HepG2 (cell line): ENCODE measurements at regions not wholly inside any gene's neighbourhood (a gene's known extent, or its start where the extent isn't known, plus 50 kb on each side); places are given as distances from the start of the nearest gene placed in this dataset.

ENCODE experiments used
- ATAC-seq: fragments of 200-7000 bp; cut with Tn5 transposase; 3 replicates; pipeline ENCODE4 v1.9.1; 2020; ENCODE audit warnings: mild to moderate bottlenecking, moderate library complexity
- BruUV-seq: library from RNA; stranded (reverse); fragments of 400-500 nt; replicated peaks from 2 replicates; lab custom pipeline; 2021; lab: Mats Ljungman, UMichigan
- CTCF ChIA-PET: fragments of 300-600 bp; formaldehyde crosslinking; extraction: SDS; loops from one replicate; lab custom pipeline; 2021; ENCODE audit warnings: low total read pairs, inconsistent platforms, low intra/inter-chr PET ratio; lab: Yijun Ruan, JAX
- POLR2A ChIA-PET: fragments of 350-600 bp; sonication (Branson Sonifier 250); formaldehyde crosslinking; loops from one replicate; lab custom pipeline; 2020; ENCODE audit warnings: antibody characterized with exemption, inconsistent platforms; lab: Yijun Ruan, JAX
- DNase-seq: peaks from one replicate; pipeline ENCODE4 v3.0.0-alpha.2; 2015; ENCODE audit warnings: low spot score
- FAIRE-seq: peaks from 3 replicates; lab custom pipeline; 2011; peaks lifted over from hg19 to GRCh38; lab: Jason Lieb, UNC
- H2AFZ ChIP-seq: one replicate; pipeline ENCODE4 v1.6.1; 2011; ENCODE audit warnings: low read length, inconsistent platforms
- H3K27ac ChIP-seq: fragments of 300-600 bp; 3 replicates; pipeline ENCODE4 v1.8.0; 2011; ENCODE audit warnings: mixed run types, mild to moderate bottlenecking, mixed read lengths, low read length, inconsistent platforms; ENCODE audit not compliant: insufficient read depth; ENCODE audit errors: extremely low read length
- H3K27me3 ChIP-seq, 2 experiments: fragments of 200-600 bp in 1 of 2; 2 replicates in 1 of 2; 3 replicates in 1 of 2; pipeline versions ENCODE4 v1.6.0 to v1.8.0; 2011; ENCODE audit warnings: low read length in 2 of 2, mild to moderate bottlenecking in 2 of 2, moderate library complexity in 2 of 2, inconsistent platforms in 1 of 2; ENCODE audit not compliant: insufficient read depth in 2 of 2, control insufficient read depth in 1 of 2
- H3K36me3 ChIP-seq, 2 experiments: fragments of 200-600 bp in 1 of 2; replicated peaks in 1 of 2; 2 replicates in 1 of 2; 3 replicates in 1 of 2; pipeline versions ENCODE4 v1.5.1 to v1.8.0; 2011; ENCODE audit warnings: low read length in 2 of 2, inconsistent platforms in 1 of 2; ENCODE audit not compliant: insufficient read depth in 2 of 2, control insufficient read depth in 1 of 2
- H3K4me1 ChIP-seq: 2 replicates; pipeline ENCODE4 v1.5.1; 2012; ENCODE audit warnings: low read length, inconsistent platforms; ENCODE audit not compliant: insufficient read depth
- H3K4me2 ChIP-seq: 2 replicates; pipeline ENCODE4 v1.6.0; 2011; ENCODE audit warnings: low read depth, low read length, inconsistent platforms
- H3K4me3 ChIP-seq, 3 experiments: fragments of 200-600 bp in 1 of 3; sonication (generic), shearing (Covaris generic) in 1 of 3; replicated peaks in 1 of 3; 2 replicates each; pipeline ENCODE4 v1.5.1; 2011 to 2016; ENCODE audit warnings: low read length in 3 of 3, inconsistent platforms in 2 of 3, low read depth in 2 of 3, mild to moderate bottlenecking in 2 of 3, control low read depth in 1 of 3, mixed read lengths in 1 of 3; ENCODE audit not compliant: insufficient read depth in 1 of 3
- H3K79me2 ChIP-seq: one replicate; pipeline ENCODE4 v1.6.1; 2011; ENCODE audit warnings: low read length, inconsistent platforms; ENCODE audit not compliant: insufficient read depth
- H3K9ac ChIP-seq: 2 replicates; pipeline ENCODE4 v1.6.0; 2011; ENCODE audit warnings: mild to moderate bottlenecking, low read depth, low read length, inconsistent platforms; ENCODE audit not compliant: insufficient read depth
- H3K9me3 ChIP-seq: 2 replicates; pipeline ENCODE4 v1.5.1; 2012; ENCODE audit warnings: mild to moderate bottlenecking, low read length
- H4K20me1 ChIP-seq: 2 replicates; pipeline ENCODE4 v1.6.0; 2011; ENCODE audit warnings: inconsistent platforms, mild to moderate bottlenecking, low read length, moderate library complexity; ENCODE audit not compliant: insufficient read depth
- KAT7 ChIP-seq: IDR thresholded peaks from 2 replicates; pipeline ENCODE4 v1.6.1; 2018; ENCODE audit warnings: borderline replicate concordance, missing compliant biosample characterization
- PHF20 ChIP-seq: sonication (generic); formaldehyde crosslinking; IDR thresholded peaks from 2 replicates; pipeline ENCODE4 v1.5.0; 2020; ENCODE audit warnings: mild to moderate bottlenecking, missing genetic modification reagents
- PHF5A ChIP-seq: IDR thresholded peaks from one replicate; pipeline ENCODE4 v1.6.1; 2018; ENCODE audit warnings: low read depth, missing genetic modification reagents; ENCODE audit not compliant: unreplicated experiment
- PTBP1 ChIP-seq: fragments of 200-400 bp; formaldehyde crosslinking; IDR thresholded peaks from 2 replicates; pipeline ENCODE4 v1.6.1; 2018; ENCODE audit warnings: low read length, low read depth; ENCODE audit not compliant: poor library complexity, severe bottlenecking
- ZNF670 ChIP-seq: sonication (generic); formaldehyde crosslinking; IDR thresholded peaks from 2 replicates; pipeline ENCODE4 v1.8.0; 2022; ENCODE audit warnings: mild to moderate bottlenecking, missing genetic modification reagents, borderline replicate concordance
- WGBS: methylation state at CpG from one replicate; pipeline ENCODE4 v1.1.6; 2017; ENCODE audit warnings: low lambda C conversion rate; 5-methylcytosine and 5-hydroxymethylcytosine counted together
- in situ Hi-C: cut with HindIII; loops from 2 replicates; pipeline ENCODE4 v1.10.0; 2017; ENCODE audit warnings: low pct_unique_long_range_greater_than_20kb; ENCODE audit not compliant: extremely low pct_ligation_motif_present
- intact Hi-C: fragments of 100-400 bp; cut with micrococcal nuclease; formaldehyde crosslinking; loops from one replicate; pipeline ENCODE4 v1.10.0; 2022; ENCODE audit not compliant: unreplicated experiment

DNA sequence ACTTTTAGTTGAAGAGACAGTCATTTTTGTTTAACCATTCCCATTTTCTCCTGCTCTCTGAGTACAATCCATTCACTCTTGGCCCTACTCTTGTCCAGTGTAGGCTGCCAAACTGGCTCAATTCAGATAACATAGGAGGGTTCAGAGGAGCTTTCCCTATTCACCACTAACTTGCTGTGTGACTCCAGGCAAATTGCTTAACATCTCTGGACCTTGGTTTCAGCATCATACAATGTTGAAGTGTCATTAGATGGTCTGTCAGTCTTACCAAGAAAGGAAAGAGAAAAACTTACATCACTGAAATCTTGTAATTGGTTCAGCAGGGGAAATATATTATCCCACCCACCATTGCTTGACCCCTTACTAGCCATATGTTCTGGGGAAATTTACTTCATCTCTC lies 171.4 kb upstream of the MCHR2 start:
- intact Hi-C loops (no loop called here), in situ Hi-C loops (no loop called here)
- no peak for ATAC-seq
- Histone ChIP-seq H2AFZ (no peak overlapping the region), H3K4me3 (no peak overlapping the region), H3K9me3 (no peaks in the 10 kb centered on the region), H3K27me3 (no peaks in the 10 kb centered on the region), H3K36me3 (no peaks in the 10 kb centered on the region), H3K27ac (no peak overlapping the region), H3K4me1 (no peaks in the 10 kb centered on the region), H3K4me2 (no peak overlapping the region), H3K79me2 (no peaks in the 10 kb centered on the region), H3K9ac (no peak overlapping the region), H4K20me1 (no peaks in the 10 kb centered on the region)
- CTCF ChIA-PET = no interaction called here
- POLR2A ChIA-PET = no interaction called here
- no peak for DNase-seq
- no TSS peak for BruUV-seq
- no peak for FAIRE-seq
- TF ChIP-seq KAT7 (CRISPR knock-in tag) = no peak
- TF ChIP-seq PHF20 (CRISPR knock-in tag) = no peak
- TF ChIP-seq ZNF670 = no peak

DNA sequence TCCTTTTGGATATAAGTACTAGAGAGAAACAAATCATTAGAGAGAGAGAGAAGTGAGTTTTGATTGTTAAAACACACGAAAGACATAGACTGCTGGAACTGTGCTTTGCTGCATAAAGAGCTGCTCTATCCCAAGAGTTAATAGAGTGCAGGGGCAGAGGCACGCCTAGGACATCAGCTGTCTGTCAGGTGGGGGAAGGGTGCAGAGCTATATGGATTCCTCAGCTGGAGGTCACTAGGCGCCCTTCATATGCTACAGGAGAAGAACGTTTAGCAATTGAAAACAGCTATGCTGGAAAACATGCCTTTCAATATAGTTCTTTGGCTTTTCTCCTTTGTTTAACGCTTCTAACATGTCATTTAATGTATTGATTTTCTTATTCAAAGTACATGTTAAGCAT lies 169.0 kb upstream of the MCHR2 start:
- Histone ChIP-seq H2AFZ (no peak overlapping the region), H3K36me3 (no peaks in the 10 kb centered on the region), H3K9ac (no peak overlapping the region), H3K27ac (no peak overlapping the region), H3K4me3 (no peak overlapping the region), H3K9me3 (no peaks in the 10 kb centered on the region), H3K4me1 (no peaks in the 10 kb centered on the region), H3K79me2 (no peaks in the 10 kb centered on the region), H3K4me2 (no peak overlapping the region), H4K20me1 (no peaks in the 10 kb centered on the region), H3K27me3 (no peaks in the 10 kb centered on the region)
- FAIRE-seq (no peak), DNase-seq (no peak), ATAC-seq (no peak)
- TF ChIP-seq PTBP1 (no peak), PHF5A (no peak)
- ChIA-PET POLR2A (no interaction called here), CTCF (no interaction called here)
- in situ Hi-C loops = no loop called here
- BruUV-seq = no TSS peak
- 0% methylated on average over 5 of the region's 5 CpGs for WGBS
- intact Hi-C loops = no loop called here
